ES-I3 (cell line): ENCODE measurements at regions not wholly inside any gene's neighbourhood (a gene's known extent, or its start where the extent isn't known, plus 50 kb on each side); places are given as distances from the start of the nearest gene placed in this dataset.

Experiments
- H3K36me3 ChIP-seq: 2 replicates; pipeline ENCODE4 v1.6.1; 2013; ENCODE audit warnings: mild to moderate bottlenecking, low read length, control low read depth, moderate library complexity; ENCODE audit not compliant: insufficient read depth
- H3K4me1 ChIP-seq: 2 replicates; pipeline ENCODE4 v1.6.1; 2013; ENCODE audit warnings: mild to moderate bottlenecking, control low read depth, low read length; ENCODE audit not compliant: insufficient read depth
- H3K9ac ChIP-seq: 2 replicates; pipeline ENCODE4 v1.6.1; 2013; ENCODE audit warnings: low read depth, mild to moderate bottlenecking, low read length, moderate library complexity
- H3K9me3 ChIP-seq: 2 replicates; pipeline ENCODE4 v1.6.1; 2013; ENCODE audit warnings: mild to moderate bottlenecking, low read length, moderate library complexity; ENCODE audit not compliant: control insufficient read depth, insufficient read depth

DNA sequence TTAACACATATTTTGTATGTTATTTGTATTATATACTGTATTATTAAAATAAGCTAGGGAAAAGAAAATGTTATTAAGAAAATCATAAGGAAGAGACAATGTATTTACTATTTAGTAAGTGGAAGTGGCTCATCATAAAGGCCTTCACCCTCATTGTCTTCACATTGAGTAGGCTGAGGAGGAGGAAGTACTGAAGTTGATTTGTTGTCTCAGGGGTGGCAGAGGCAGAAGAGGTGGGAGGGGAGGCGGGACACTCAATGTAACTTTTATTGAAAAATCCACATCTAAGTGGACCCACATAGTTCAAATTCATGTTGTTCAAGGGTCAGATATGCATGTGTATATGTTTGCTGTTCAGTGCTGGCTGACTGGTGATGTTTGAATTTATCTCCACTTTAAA, 210.2 kb upstream of the CITED2 start:
- Histone ChIP-seq H3K9ac (no peak overlapping the region), H3K4me1 (peaks cover 9% of the 10 kb centered on the region; the same call in 1 of the 2 replicates), H3K36me3 (no peaks in the 10 kb centered on the region), H3K9me3 (no peaks in the 10 kb centered on the region)

DNA sequence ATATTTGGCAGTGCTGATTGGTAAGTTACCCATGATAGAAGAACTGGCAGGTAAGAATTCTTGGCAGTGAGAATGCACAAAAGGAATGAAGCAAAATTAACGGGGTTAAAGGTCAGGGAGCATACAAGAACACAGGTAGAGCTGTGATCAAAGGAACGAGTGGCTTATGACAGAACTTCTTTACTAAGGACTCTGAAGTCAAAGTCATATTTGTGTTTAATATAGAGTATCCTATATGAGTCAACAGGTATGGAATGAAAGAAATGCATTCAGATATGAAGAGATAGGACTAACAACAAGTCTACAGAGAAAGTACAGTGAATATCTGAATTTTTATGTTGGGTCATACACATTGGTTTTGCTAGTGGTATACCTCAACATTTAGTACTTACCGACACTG, 209.0 kb upstream of the CITED2 start:
- Histone ChIP-seq H3K9ac (no peak overlapping the region), H3K36me3 (no peaks in the 10 kb centered on the region), H3K4me1 (peaks cover 9% of the 10 kb centered on the region; the same call in 1 of the 2 replicates), H3K9me3 (no peaks in the 10 kb centered on the region)

DNA sequence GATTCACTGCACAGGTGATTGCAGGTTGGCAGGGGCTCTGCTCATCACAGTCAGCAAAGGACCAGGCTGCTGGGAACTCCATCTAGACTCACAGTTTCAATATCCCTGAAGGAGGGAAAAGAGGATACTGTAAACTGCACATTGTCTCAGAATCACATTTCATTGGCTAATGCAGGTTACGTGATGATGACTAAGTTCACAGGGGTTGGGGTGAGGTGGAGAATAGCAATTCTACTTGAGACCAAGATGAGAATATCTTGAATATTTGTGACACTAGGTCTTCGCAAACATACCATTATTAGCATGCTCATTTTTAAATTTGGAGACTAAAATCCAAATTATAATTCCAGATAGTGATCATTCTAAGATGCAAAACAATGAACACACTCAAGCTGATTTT, 208.5 kb upstream of the CITED2 start:
- Histone ChIP-seq H3K36me3 (no peaks in the 10 kb centered on the region), H3K9ac (no peak overlapping the region), H3K9me3 (no peaks in the 10 kb centered on the region), H3K4me1 (peaks cover 13% of the 10 kb centered on the region; the same call in 1 of the 2 replicates)

DNA sequence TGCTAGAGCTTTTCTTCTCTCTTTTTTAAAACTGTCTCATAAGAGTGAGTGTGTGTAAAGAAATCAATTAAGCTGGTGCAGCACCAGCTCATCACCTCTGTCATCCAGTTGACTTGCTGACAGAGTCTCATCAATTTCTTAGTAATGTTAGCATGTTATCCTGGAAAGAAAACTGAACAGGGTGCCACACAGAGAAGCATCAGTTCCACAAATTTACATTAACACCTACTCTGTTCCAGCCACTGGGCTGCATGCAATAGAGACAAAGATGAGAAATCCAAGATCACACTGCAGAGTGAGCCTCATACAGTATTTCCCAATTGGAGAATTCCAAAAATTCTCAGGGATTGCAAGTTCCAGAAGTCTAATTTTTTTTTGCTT, 207.0 kb upstream of the CITED2 start:
- H3K9ac ChIP-seq, result no peak overlapping the region
- no peaks in the 10 kb centered on the region for H3K36me3 ChIP-seq
- peaks cover 13% of the 10 kb centered on the region; the same call in 1 of the 2 replicates for H3K4me1 ChIP-seq
- no peaks in the 10 kb centered on the region for H3K9me3 ChIP-seq

- Histone ChIP-seq H3K4me1 (peaks cover 13% of the 10 kb centered on the region; the same call in 1 of the 2 replicates), H3K9ac (no peak overlapping the region), H3K9me3 (no peaks in the 10 kb centered on the region), H3K36me3 (no peaks in the 10 kb centered on the region)
Observed at GRCh38 chr6:139580592-139581484, 206.4 kb upstream of the CITED2 start.

DNA sequence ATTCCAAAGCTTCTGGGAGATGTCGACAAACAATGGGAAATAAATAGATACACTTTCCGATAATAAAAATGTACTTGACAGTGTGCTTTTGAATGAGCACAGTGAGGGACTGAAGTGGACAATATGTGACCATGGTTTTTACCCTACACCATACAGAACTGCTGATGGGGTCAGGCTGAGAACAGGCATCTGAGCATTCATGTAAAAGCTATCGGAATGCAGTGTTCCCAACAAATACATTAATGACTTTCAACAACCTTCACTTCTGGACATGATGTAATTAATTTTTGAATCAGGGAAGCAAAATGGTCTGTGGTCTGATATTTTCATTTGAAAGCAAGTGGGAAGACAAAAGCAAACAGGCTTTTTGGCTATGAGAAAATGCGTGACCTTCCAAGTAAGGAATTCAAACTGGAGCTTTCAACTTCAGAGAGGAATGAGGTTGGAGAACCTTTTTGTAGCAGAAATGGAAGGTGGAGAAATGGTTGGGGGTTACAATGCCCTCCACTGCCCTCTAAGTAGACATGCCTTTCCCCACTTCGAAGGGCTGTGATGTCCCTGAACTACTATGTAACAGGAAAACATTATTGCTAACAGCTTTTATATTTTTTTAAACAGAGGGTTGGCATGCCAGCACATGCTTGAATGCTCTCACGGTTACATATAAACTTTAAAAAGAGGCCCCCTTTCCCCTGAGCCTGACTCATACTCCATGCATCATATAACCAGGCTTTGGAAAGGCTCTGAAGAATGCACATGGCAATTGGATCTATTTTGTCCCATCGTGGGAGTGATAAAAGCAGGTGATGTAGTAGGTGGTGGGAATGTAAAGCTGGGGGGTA, 203.5 kb upstream of the CITED2 start:
- Histone ChIP-seq H3K9ac (no peak overlapping the region), H3K4me1 (peaks cover 13% of the 10 kb centered on the region; the same call in 1 of the 2 replicates)

DNA sequence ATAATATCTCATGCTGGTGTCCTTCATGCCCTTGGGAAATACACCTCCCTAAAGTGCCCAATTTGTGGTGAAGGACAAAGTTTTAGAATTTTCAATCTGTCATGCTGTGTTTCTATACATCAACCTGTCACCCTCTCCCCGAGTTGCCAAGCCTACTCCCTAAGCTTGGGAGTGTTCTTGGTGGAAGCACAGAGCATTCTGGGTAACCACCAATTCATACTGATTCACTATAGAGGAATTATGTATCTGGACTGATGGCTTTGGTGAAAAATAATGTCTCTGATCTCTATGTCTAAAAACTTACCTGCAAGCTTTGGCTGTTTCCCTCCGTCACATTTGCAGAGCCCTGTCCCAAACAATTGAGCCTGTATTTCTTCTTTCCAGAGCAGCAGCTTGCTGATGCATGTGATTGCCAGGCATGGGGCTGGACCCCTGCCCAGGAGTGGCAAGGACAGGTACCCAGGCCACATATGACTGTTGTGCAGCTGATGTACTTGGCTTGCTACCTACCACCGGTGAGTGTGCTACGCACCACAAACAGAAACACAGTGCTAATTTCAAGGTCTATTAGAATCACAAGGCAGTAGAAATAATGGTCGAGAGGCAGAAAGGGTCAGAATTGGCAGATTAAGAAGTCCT, 202.8 kb upstream of the CITED2 start:
- Histone ChIP-seq H3K4me1 (peaks cover 13% of the 10 kb centered on the region; the same call in 1 of the 2 replicates), H3K9me3 (no peaks in the 10 kb centered on the region), H3K36me3 (no peaks in the 10 kb centered on the region), H3K9ac (no peak overlapping the region)

More for the DNA sequence above, 203.5 kb upstream of the CITED2 start:
- Histone ChIP-seq H3K9me3 (no peaks in the 10 kb centered on the region), H3K36me3 (no peaks in the 10 kb centered on the region)

GRCh38 chr6:139572001-139572400, 197.6 kb upstream of the CITED2 start:
- Histone ChIP-seq H3K4me1 (peaks cover 7% of the 10 kb centered on the region), H3K36me3 (no peaks in the 10 kb centered on the region), H3K9me3 (no peaks in the 10 kb centered on the region), H3K9ac (no peak overlapping the region)

- no peaks in the 10 kb centered on the region for H3K36me3 ChIP-seq
Observed at GRCh38 chr6:139570166-139570565, 195.7 kb upstream of the CITED2 start.

GRCh38 chr6:139569566-139569965, 195.1 kb upstream of the CITED2 start:
- Histone ChIP-seq H3K4me1 (peaks cover 7% of the 10 kb centered on the region), H3K9ac (no peak overlapping the region), H3K9me3 (no peaks in the 10 kb centered on the region), H3K36me3 (no peaks in the 10 kb centered on the region)

More at GRCh38 chr6:139570166-139570565, 195.7 kb upstream of the CITED2 start:
- H3K9ac ChIP-seq, result no peak overlapping the region
- peaks cover 7% of the 10 kb centered on the region for H3K4me1 ChIP-seq
- no peaks in the 10 kb centered on the region for H3K9me3 ChIP-seq

DNA sequence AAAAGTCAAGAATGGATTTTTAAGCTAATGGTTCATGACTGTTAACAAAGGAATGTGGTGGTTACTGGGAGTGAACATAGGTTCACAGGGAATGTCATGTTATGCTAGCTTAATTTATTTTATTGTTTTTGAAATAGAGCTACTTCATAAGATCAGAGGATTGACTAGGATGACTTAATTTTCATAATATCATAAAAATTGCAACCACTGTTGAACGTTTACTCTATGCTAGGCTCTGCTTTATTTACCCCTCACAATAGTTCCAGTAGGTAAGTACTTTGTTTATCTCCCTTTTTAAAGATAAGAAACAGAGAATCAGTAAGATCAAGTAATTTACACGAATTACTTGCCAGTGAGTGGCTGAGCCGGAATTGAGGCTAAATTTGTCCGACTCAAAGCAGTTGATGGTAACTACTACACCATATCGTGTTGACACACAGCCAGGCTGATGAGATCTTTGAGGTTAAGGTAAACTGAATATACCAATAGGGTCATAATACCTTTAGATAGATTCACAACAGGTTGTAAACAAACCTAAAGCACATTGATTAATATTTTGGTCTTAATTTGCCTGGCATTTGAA, 194.6 kb upstream of the CITED2 start:
- Histone ChIP-seq H3K9ac (no peak overlapping the region), H3K9me3 (no peaks in the 10 kb centered on the region), H3K4me1 (peaks cover 7% of the 10 kb centered on the region), H3K36me3 (no peaks in the 10 kb centered on the region)

- Histone ChIP-seq H3K9me3 (no peaks in the 10 kb centered on the region), H3K4me1 (peaks cover 7% of the 10 kb centered on the region), H3K36me3 (no peaks in the 10 kb centered on the region), H3K9ac (no peak overlapping the region)
Observed at GRCh38 chr6:139568151-139568955, 193.9 kb upstream of the CITED2 start.

DNA sequence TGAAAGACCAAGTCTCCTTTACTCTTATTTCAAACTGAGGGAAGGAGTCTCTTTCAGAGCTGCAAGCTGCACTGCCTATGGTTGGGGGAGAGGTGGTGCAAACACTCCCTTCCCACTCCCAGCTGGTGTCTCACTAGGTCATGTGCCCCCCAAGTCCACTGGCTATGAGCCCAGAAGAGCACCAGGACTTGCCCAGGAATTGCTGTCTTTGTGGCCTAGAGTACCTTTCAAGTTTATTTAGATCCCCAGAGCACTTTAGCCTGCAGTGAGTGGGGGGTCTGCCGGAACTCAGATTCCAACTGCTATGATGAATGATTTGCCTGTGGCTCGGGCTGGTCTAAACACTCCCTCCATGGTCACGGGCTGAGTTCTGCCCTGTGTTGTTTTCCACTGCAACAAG, 192.6 kb upstream of the CITED2 start:
- Histone ChIP-seq H3K4me1 (peaks cover 7% of the 10 kb centered on the region), H3K9ac (no peak overlapping the region), H3K9me3 (no peaks in the 10 kb centered on the region), H3K36me3 (no peaks in the 10 kb centered on the region)
